Activated T-cell treated with anti-CD3 and anti-CD28 coated beads, Interleukin-2, amount 50 U/mL, for 24 hours (primary cell): ENCODE measurements at regions not wholly inside any gene's neighbourhood (a gene's known extent, or its start where the extent isn't known, plus 50 kb on each side); places are given as distances from the start of the nearest gene placed in this dataset.

Experiments used
- DNase-seq: peaks from one replicate; pipeline ENCODE4 v3.0.0-alpha.2; 2020
- H3K27ac Mint-ChIP-seq: 2 replicates; pipeline ENCODE4 v1.8.0; 2020; ENCODE audit warnings: mild to moderate bottlenecking, mixed read lengths
- H3K27me3 Mint-ChIP-seq: 2 replicates; pipeline ENCODE4 v1.8.0; 2020; ENCODE audit warnings: mixed read lengths
- H3K36me3 Mint-ChIP-seq: 2 replicates; pipeline ENCODE4 v1.8.0; 2020; ENCODE audit warnings: low read depth, mixed read lengths
- H3K4me1 Mint-ChIP-seq: 2 replicates; pipeline ENCODE4 v1.8.0; 2020; ENCODE audit warnings: low read depth, mixed read lengths
- H3K4me3 Mint-ChIP-seq: 2 replicates; pipeline ENCODE4 v1.8.0; 2020; ENCODE audit warnings: mild to moderate bottlenecking, moderate library complexity, mixed read lengths
- H3K9me3 Mint-ChIP-seq: 2 replicates; pipeline ENCODE4 v1.8.0; 2020; ENCODE audit warnings: mixed read lengths

GRCh38 chr21:38014298-38014697, 98.0 kb upstream of the KCNJ6 start:
- H3K27ac Mint-ChIP-seq = no peak overlapping the region
- H3K36me3 Mint-ChIP-seq = no peaks in the 10 kb centered on the region
- H3K27me3 Mint-ChIP-seq = peaks cover 28% of the 10 kb centered on the region
- no peak for DNase-seq
- H3K4me1 Mint-ChIP-seq = no peaks in the 10 kb centered on the region
- no peak overlapping the region for H3K4me3 Mint-ChIP-seq
- no peaks in the 10 kb centered on the region for H3K9me3 Mint-ChIP-seq

GRCh38 chr21:38027901-38028498, 111.7 kb upstream of the KCNJ6 start:
- no peak for DNase-seq
- Mint-ChIP-seq H3K36me3 (no peaks in the 10 kb centered on the region), H3K4me1 (no peaks in the 10 kb centered on the region), H3K9me3 (no peaks in the 10 kb centered on the region), H3K27me3 (peaks cover 7% of the 10 kb centered on the region), H3K4me3 (no peak overlapping the region), H3K27ac (no peak overlapping the region)

GRCh38 chr21:38032082-38032801, 116.0 kb upstream of the KCNJ6 start:
- Mint-ChIP-seq H3K27ac (no peak overlapping the region), H3K36me3 (no peaks in the 10 kb centered on the region), H3K9me3 (no peaks in the 10 kb centered on the region), H3K4me3 (no peak overlapping the region), H3K27me3 (peaks cover 18% of the 10 kb centered on the region), H3K4me1 (no peaks in the 10 kb centered on the region)
- no peak for DNase-seq

- Mint-ChIP-seq H3K27me3 (peaks cover 18% of the 10 kb centered on the region), H3K4me1 (no peaks in the 10 kb centered on the region), H3K4me3 (no peak overlapping the region), H3K36me3 (no peaks in the 10 kb centered on the region), H3K9me3 (no peaks in the 10 kb centered on the region), H3K27ac (no peak overlapping the region)
- DNase-seq = no peak
Observed at GRCh38 chr21:38036016-38036415, 119.8 kb upstream of the KCNJ6 start.

GRCh38 chr21:38037416-38037815, 121.2 kb upstream of the KCNJ6 start:
- no peaks in the 10 kb centered on the region for H3K36me3 Mint-ChIP-seq
- no peaks in the 10 kb centered on the region for H3K4me1 Mint-ChIP-seq
- H3K4me3 Mint-ChIP-seq = no peak overlapping the region
- no peaks in the 10 kb centered on the region for H3K9me3 Mint-ChIP-seq
- peaks cover 20% of the 10 kb centered on the region for H3K27me3 Mint-ChIP-seq
- no peak overlapping the region for H3K27ac Mint-ChIP-seq
- DNase-seq = no peak

- Mint-ChIP-seq H3K9me3 (no peaks in the 10 kb centered on the region), H3K27me3 (peaks cover 22% of the 10 kb centered on the region), H3K4me1 (no peaks in the 10 kb centered on the region), H3K4me3 (no peak overlapping the region), H3K27ac (no peak overlapping the region), H3K36me3 (no peaks in the 10 kb centered on the region)
- DNase-seq = no peak
Observed at GRCh38 chr21:38039369-38039768, 123.1 kb upstream of the KCNJ6 start.

- H3K9me3 Mint-ChIP-seq = no peaks in the 10 kb centered on the region
- H3K4me1 Mint-ChIP-seq = no peaks in the 10 kb centered on the region
- H3K36me3 Mint-ChIP-seq = no peaks in the 10 kb centered on the region
- no peak overlapping the region for H3K27ac Mint-ChIP-seq
- no peak for DNase-seq
- H3K27me3 Mint-ChIP-seq = peaks cover 25% of the 10 kb centered on the region
- no peak overlapping the region for H3K4me3 Mint-ChIP-seq
Observed at GRCh38 chr21:38039841-38040240, 123.6 kb upstream of the KCNJ6 start.

GRCh38 chr21:38041493-38041892, 125.2 kb upstream of the KCNJ6 start:
- DNase-seq = no peak
- H3K36me3 Mint-ChIP-seq = no peaks in the 10 kb centered on the region
- no peak overlapping the region for H3K27ac Mint-ChIP-seq

GRCh38 chr21:38042246-38042645, 126.0 kb upstream of the KCNJ6 start:
- no peak for DNase-seq
- Mint-ChIP-seq H3K27me3 (peaks cover 24% of the 10 kb centered on the region), H3K4me3 (no peak overlapping the region), H3K36me3 (no peaks in the 10 kb centered on the region), H3K4me1 (no peaks in the 10 kb centered on the region), H3K27ac (no peak overlapping the region), H3K9me3 (no peaks in the 10 kb centered on the region)

More at GRCh38 chr21:38041493-38041892, 125.2 kb upstream of the KCNJ6 start:
- H3K4me1 Mint-ChIP-seq = no peaks in the 10 kb centered on the region
- no peak overlapping the region for H3K4me3 Mint-ChIP-seq
- H3K27me3 Mint-ChIP-seq = peaks cover 29% of the 10 kb centered on the region
- H3K9me3 Mint-ChIP-seq = no peaks in the 10 kb centered on the region

GRCh38 chr21:38048167-38048566, 131.9 kb upstream of the KCNJ6 start:
- Mint-ChIP-seq H3K27ac (no peak overlapping the region), H3K4me3 (no peak overlapping the region), H3K27me3 (peaks cover 21% of the 10 kb centered on the region)

GRCh38 chr21:38054334-38054733, 138.1 kb upstream of the KCNJ6 start:
- no peaks in the 10 kb centered on the region for H3K36me3 Mint-ChIP-seq
- no peaks in the 10 kb centered on the region for H3K4me1 Mint-ChIP-seq
- H3K4me3 Mint-ChIP-seq = no peak overlapping the region
- H3K9me3 Mint-ChIP-seq = peaks cover 2% of the 10 kb centered on the region
- H3K27ac Mint-ChIP-seq = no peak overlapping the region
- DNase-seq = no peak
- H3K27me3 Mint-ChIP-seq = peaks cover 5% of the 10 kb centered on the region

More at GRCh38 chr21:38048167-38048566, 131.9 kb upstream of the KCNJ6 start:
- Mint-ChIP-seq H3K9me3 (no peaks in the 10 kb centered on the region), H3K36me3 (no peaks in the 10 kb centered on the region), H3K4me1 (no peaks in the 10 kb centered on the region)
- DNase-seq = no peak

GRCh38 chr21:38056481-38056880, 140.2 kb upstream of the KCNJ6 start:
- Mint-ChIP-seq H3K4me1 (no peaks in the 10 kb centered on the region), H3K27me3 (peaks cover 5% of the 10 kb centered on the region)

GRCh38 chr21:38057626-38058025, 141.4 kb upstream of the KCNJ6 start:
- Mint-ChIP-seq H3K36me3 (no peaks in the 10 kb centered on the region), H3K4me3 (no peak overlapping the region), H3K27ac (no peak overlapping the region), H3K9me3 (peaks cover 3% of the 10 kb centered on the region), H3K4me1 (no peaks in the 10 kb centered on the region), H3K27me3 (peaks cover 5% of the 10 kb centered on the region)
- no peak for DNase-seq

More at GRCh38 chr21:38056481-38056880, 140.2 kb upstream of the KCNJ6 start:
- Mint-ChIP-seq H3K4me3 (no peak overlapping the region), H3K27ac (no peak overlapping the region), H3K36me3 (no peaks in the 10 kb centered on the region), H3K9me3 (peaks cover 3% of the 10 kb centered on the region)
- no peak for DNase-seq

- Mint-ChIP-seq H3K27me3 (peaks cover 12% of the 10 kb centered on the region), H3K36me3 (no peaks in the 10 kb centered on the region), H3K4me1 (no peaks in the 10 kb centered on the region), H3K9me3 (peaks cover 3% of the 10 kb centered on the region), H3K27ac (no peak overlapping the region), H3K4me3 (no peak overlapping the region)
- no peak for DNase-seq
Observed at GRCh38 chr21:38060533-38060932, 144.3 kb upstream of the KCNJ6 start.

- no peak for DNase-seq
- Mint-ChIP-seq H3K36me3 (no peaks in the 10 kb centered on the region), H3K27ac (no peak overlapping the region), H3K4me3 (no peak overlapping the region), H3K4me1 (no peaks in the 10 kb centered on the region), H3K9me3 (no peaks in the 10 kb centered on the region), H3K27me3 (peaks cover 26% of the 10 kb centered on the region)
Observed at GRCh38 chr21:38067086-38067739, 151.0 kb upstream of the KCNJ6 start.
